KMS-11 (cell line): ENCODE measurements at regions not wholly inside any gene's neighbourhood (a gene's known extent, or its start where the extent isn't known, plus 50 kb on each side); places are given as distances from the start of the nearest gene placed in this dataset.

Source experiments
- H2AFZ ChIP-seq: fragments of 200-600 bp; sonication (generic); 2 replicates; pipeline ENCODE4 v1.6.1; 2016; ENCODE audit warnings: antibody characterized with exemption, mixed run types, low read depth
- H3K27ac ChIP-seq: fragments of 200-600 bp; sonication (generic); 2 replicates; pipeline ENCODE4 v1.6.1; 2016; ENCODE audit warnings: mild to moderate bottlenecking, mixed run types
- H3K27me3 ChIP-seq: fragments of 200-600 bp; sonication (generic); 2 replicates; pipeline ENCODE4 v1.6.1; 2017; ENCODE audit warnings: mild to moderate bottlenecking, low read depth, mixed run types, moderate library complexity; ENCODE audit not compliant: insufficient read depth
- H3K36me3 ChIP-seq: fragments of 200-600 bp; sonication (generic); 2 replicates; pipeline ENCODE4 v1.6.1; 2017; ENCODE audit warnings: mild to moderate bottlenecking, mixed run types; ENCODE audit not compliant: insufficient read depth
- H3K4me1 ChIP-seq: fragments of 200-600 bp; sonication (generic); 2 replicates; pipeline ENCODE4 v1.6.1; 2016; ENCODE audit warnings: mild to moderate bottlenecking, low read depth, mixed run types; ENCODE audit not compliant: poor library complexity, severe bottlenecking
- H3K4me2 ChIP-seq: fragments of 200-600 bp; sonication (generic); 2 replicates; pipeline ENCODE4 v1.7.0; 2016; ENCODE audit warnings: mild to moderate bottlenecking, mixed run types
- H3K4me3 ChIP-seq: fragments of 200-600 bp; sonication (generic); IDR thresholded peaks from 2 replicates; pipeline ENCODE4 v1.6.1; 2017; ENCODE audit warnings: low read depth, low read length, mixed read lengths; ENCODE audit not compliant: insufficient read depth
- H3K79me2 ChIP-seq: fragments of 200-600 bp; sonication (generic); 2 replicates; pipeline ENCODE4 v1.6.1; 2016; ENCODE audit warnings: low read depth, mixed run types; ENCODE audit not compliant: insufficient read depth
- H3K9ac ChIP-seq: fragments of 200-600 bp; sonication (generic); 2 replicates; pipeline ENCODE4 v1.6.1; 2016; ENCODE audit warnings: mild to moderate bottlenecking, mixed run types
- H4K20me1 ChIP-seq: fragments of 200-600 bp; sonication (generic); 2 replicates; pipeline ENCODE4 v1.6.1; 2016; ENCODE audit warnings: mild to moderate bottlenecking, mixed run types; ENCODE audit not compliant: insufficient read depth
- CTCF ChIP-seq: fragments of 200-600 bp; sonication (generic); conservative IDR thresholded peaks from 2 replicates; pipeline ENCODE4 v1.6.1; 2017; ENCODE audit warnings: low read depth, mild to moderate bottlenecking, antibody characterized with exemption, low read length, moderate library complexity, mixed read lengths

GRCh38 chr9:95718263-95718662 lies 157.2 kb upstream of the ERCC6L2 start:
- Histone ChIP-seq H3K27me3 (no peaks in the 10 kb centered on the region), H3K9ac (no peak overlapping the region), H3K4me2 (no peak overlapping the region), H3K4me3 (no peak overlapping the region), H4K20me1 (no peaks in the 10 kb centered on the region), H3K27ac (no peak overlapping the region), H3K79me2 (no peaks in the 10 kb centered on the region), H2AFZ (no peak overlapping the region), H3K36me3 (no peaks in the 10 kb centered on the region), H3K4me1 (no peaks in the 10 kb centered on the region)
- TF ChIP-seq CTCF: no peak

- H3K36me3 ChIP-seq: no peaks in the 10 kb centered on the region
- no peak for TF ChIP-seq CTCF
- no peaks in the 10 kb centered on the region for H3K4me1 ChIP-seq
- no peak overlapping the region for H3K9ac ChIP-seq
- H3K27me3 ChIP-seq: no peaks in the 10 kb centered on the region
- H3K79me2 ChIP-seq: no peaks in the 10 kb centered on the region
- no peak overlapping the region for H2AFZ ChIP-seq
- H3K4me3 ChIP-seq: no peak overlapping the region
- H3K27ac ChIP-seq: no peak overlapping the region
- no peaks in the 10 kb centered on the region for H4K20me1 ChIP-seq
- H3K4me2 ChIP-seq: no peak overlapping the region
Observed at GRCh38 chr9:95715868-95716435, 159.5 kb upstream of the ERCC6L2 start.

GRCh38 chr9:95710446-95710845 lies 165.0 kb upstream of the ERCC6L2 start:
- H3K27ac ChIP-seq: no peak overlapping the region
- H3K27me3 ChIP-seq: no peaks in the 10 kb centered on the region
- H3K4me2 ChIP-seq: no peak overlapping the region
- no peak overlapping the region for H2AFZ ChIP-seq
- H3K9ac ChIP-seq: no peak overlapping the region
- no peaks in the 10 kb centered on the region for H3K36me3 ChIP-seq
- no peaks in the 10 kb centered on the region for H3K4me1 ChIP-seq
- no peaks in the 10 kb centered on the region for H3K79me2 ChIP-seq
- H4K20me1 ChIP-seq: no peaks in the 10 kb centered on the region
- no peak for TF ChIP-seq CTCF
- no peak overlapping the region for H3K4me3 ChIP-seq

GRCh38 chr9:95696701-95697100 lies 178.8 kb upstream of the ERCC6L2 start:
- Histone ChIP-seq H3K79me2 (no peaks in the 10 kb centered on the region), H4K20me1 (no peaks in the 10 kb centered on the region), H3K27me3 (no peaks in the 10 kb centered on the region), H3K36me3 (no peaks in the 10 kb centered on the region), H3K4me1 (no peaks in the 10 kb centered on the region), H3K27ac (no peak overlapping the region), H3K9ac (no peak overlapping the region), H3K4me2 (no peak overlapping the region), H2AFZ (no peak overlapping the region), H3K4me3 (no peak overlapping the region)
- no peak for TF ChIP-seq CTCF
